ENCODE measurements at regions not wholly inside any gene's neighbourhood (a gene's known extent, or its start where the extent isn't known, plus 50 kb on each side); places are given as distances from the start of the nearest gene placed in this dataset.
"Not testable (repeated sequence)": the region's sequence is repeated elsewhere in the genome, so short reads cannot be mapped to it uniquely, and the experiment has no call there.

DNA sequence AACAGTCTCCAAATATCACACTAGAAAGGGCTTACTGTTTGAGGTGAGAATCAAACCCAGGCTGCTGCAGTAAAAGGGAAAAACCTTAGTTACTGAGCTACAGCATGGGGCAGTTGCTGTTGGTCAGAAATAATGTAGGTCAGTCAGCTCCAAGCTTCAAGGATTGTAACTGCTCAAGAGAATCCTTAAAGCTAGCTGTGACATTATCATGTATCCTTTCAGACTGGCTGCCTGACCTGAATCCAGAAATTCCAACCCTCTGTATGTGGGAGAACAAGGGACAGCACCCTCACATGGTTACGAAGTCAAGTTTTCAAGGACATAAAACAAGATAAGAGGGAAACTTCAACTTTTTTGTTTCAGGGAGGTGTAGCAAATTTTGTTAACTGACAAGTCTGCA is 365.9 kb upstream of the NPAP1 start:
- not testable (repeated sequence) for TF ChIP-seq POLR2A, POLR2AphosphoS5 (IDR thresholded peaks at IDR 0.05)
- TF ChIP-seq, protein P1, sequence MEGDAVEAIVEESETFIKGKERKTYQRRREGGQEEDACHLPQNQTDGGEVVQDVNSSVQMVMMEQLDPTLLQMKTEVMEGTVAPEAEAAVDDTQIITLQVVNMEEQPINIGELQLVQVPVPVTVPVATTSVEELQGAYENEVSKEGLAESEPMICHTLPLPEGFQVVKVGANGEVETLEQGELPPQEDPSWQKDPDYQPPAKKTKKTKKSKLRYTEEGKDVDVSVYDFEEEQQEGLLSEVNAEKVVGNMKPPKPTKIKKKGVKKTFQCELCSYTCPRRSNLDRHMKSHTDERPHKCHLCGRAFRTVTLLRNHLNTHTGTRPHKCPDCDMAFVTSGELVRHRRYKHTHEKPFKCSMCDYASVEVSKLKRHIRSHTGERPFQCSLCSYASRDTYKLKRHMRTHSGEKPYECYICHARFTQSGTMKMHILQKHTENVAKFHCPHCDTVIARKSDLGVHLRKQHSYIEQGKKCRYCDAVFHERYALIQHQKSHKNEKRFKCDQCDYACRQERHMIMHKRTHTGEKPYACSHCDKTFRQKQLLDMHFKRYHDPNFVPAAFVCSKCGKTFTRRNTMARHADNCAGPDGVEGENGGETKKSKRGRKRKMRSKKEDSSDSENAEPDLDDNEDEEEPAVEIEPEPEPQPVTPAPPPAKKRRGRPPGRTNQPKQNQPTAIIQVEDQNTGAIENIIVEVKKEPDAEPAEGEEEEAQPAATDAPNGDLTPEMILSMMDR (IDR thresholded peaks at IDR 0.05): not testable (repeated sequence)
